GM12878 (cell line): ENCODE measurements at regions not wholly inside any gene's neighbourhood (a gene's known extent, or its start where the extent isn't known, plus 50 kb on each side); places are given as distances from the start of the nearest gene placed in this dataset.

Source experiments
- ATAC-seq: fragments of 200-7000 bp; cut with Tn5 transposase; 3 replicates; pipeline ENCODE4 v1.9.1; 2020; ENCODE audit warnings: mild to moderate bottlenecking, moderate library complexity
- BruUV-seq: library from RNA; stranded (reverse); fragments of 400-500 nt; replicated peaks from 2 replicates; lab custom pipeline; 2021; lab: Mats Ljungman, UMichigan
- CTCF ChIA-PET: fragments of 300-600 bp; sonication (Branson Sonifier 250); formaldehyde crosslinking; extraction: SDS; loops from one replicate; lab custom pipeline; 2021; ENCODE audit warnings: inconsistent platforms; lab: Yijun Ruan, JAX
- POLR2A ChIA-PET: fragments of 350-600 bp; formaldehyde crosslinking; extraction: SDS; loops from one replicate; lab custom pipeline; 2021; ENCODE audit warnings: inconsistent platforms; lab: Charles Lee
- RAD21 ChIA-PET: fragments of 300-600 bp; sonication (Branson Sonifier 250); formaldehyde crosslinking; loops from one replicate; lab custom pipeline; 2023; ENCODE audit warnings: antibody characterized with exemption; ENCODE audit not compliant: unreplicated experiment; lab: Charles Lee
- SMC1A ChIA-PET: fragments of 300-600 bp; sonication (Branson Sonifier 250); formaldehyde crosslinking; loops from one replicate; lab custom pipeline; 2023; ENCODE audit not compliant: unreplicated experiment, uncharacterized antibody; lab: Charles Lee
- DNase-seq: peaks from one replicate; pipeline ENCODE4 v3.0.0-alpha.2; 2011; ENCODE audit warnings: low read depth, low spot score
- FAIRE-seq: peaks from 3 replicates; lab custom pipeline; 2011; peaks lifted over from hg19 to GRCh38; lab: Jason Lieb, UNC
- H2AFZ ChIP-seq: 2 replicates; pipeline ENCODE4 v1.6.0; 2011; ENCODE audit warnings: low read depth, low read length, control low read depth; ENCODE audit not compliant: control insufficient read depth
- H3K27ac ChIP-seq: 2 replicates; pipeline ENCODE4 v1.5.1; 2011; ENCODE audit warnings: control low read depth; ENCODE audit not compliant: control insufficient read depth, insufficient read depth
- H3K27me3 ChIP-seq, 2 experiments: replicated peaks in 1 of 2; 2 replicates each; pipeline versions ENCODE4 v1.6.0 to v1.6.1; 2011; ENCODE audit warnings: low read length in 1 of 2; ENCODE audit not compliant: control insufficient read depth in 2 of 2, insufficient read depth in 2 of 2
- H3K36me3 ChIP-seq, 2 experiments: 2 replicates each; pipeline ENCODE4 v1.5.1; 2011; ENCODE audit warnings: low read length in 1 of 2; ENCODE audit not compliant: control insufficient read depth in 2 of 2, insufficient read depth in 2 of 2
- H3K4me1 ChIP-seq: 2 replicates; pipeline ENCODE4 v1.6.1; 2011; ENCODE audit warnings: mild to moderate bottlenecking, low read length, moderate library complexity, mixed read lengths; ENCODE audit not compliant: control insufficient read depth, insufficient read depth
- H3K4me2 ChIP-seq: 2 replicates; pipeline ENCODE4 v1.6.0; 2011; ENCODE audit warnings: control low read depth; ENCODE audit not compliant: control insufficient read depth, insufficient read depth
- H3K4me3 ChIP-seq: fragments of 200-600 bp; sonication (generic); 2 replicates; pipeline ENCODE4 v1.5.1; 2016
- H3K79me2 ChIP-seq: 2 replicates; pipeline ENCODE4 v1.6.0; 2011; ENCODE audit warnings: low read length; ENCODE audit not compliant: control insufficient read depth, insufficient read depth
- H3K9ac ChIP-seq: 2 replicates; pipeline ENCODE4 v1.8.0; 2011; ENCODE audit warnings: low read length, control low read depth, mixed read lengths; ENCODE audit not compliant: control insufficient read depth, insufficient read depth
- H3K9me3 ChIP-seq: replicated peaks from 3 replicates; pipeline ENCODE4 v1.5.1; 2011; ENCODE audit warnings: mild to moderate bottlenecking, low read length; ENCODE audit not compliant: control insufficient read depth, insufficient read depth
- H4K20me1 ChIP-seq: 2 replicates; pipeline ENCODE4 v1.6.0; 2011; ENCODE audit not compliant: control insufficient read depth, insufficient read depth
- CTCF ChIP-seq, 3 experiments: IDR thresholded peaks in 2 of 3; conservative IDR thresholded peaks in 1 of 3; 2 replicates each; pipeline ENCODE4 v1.5.1; 2011; ENCODE audit warnings: low read depth in 3 of 3, low read length in 3 of 3, mild to moderate bottlenecking in 3 of 3, control low read depth in 2 of 3, moderate library complexity in 2 of 3, inconsistent platforms in 1 of 3, mixed read lengths in 1 of 3; ENCODE audit not compliant: control insufficient read depth in 2 of 3, insufficient read depth in 1 of 3; ENCODE audit errors: extremely low read depth in 1 of 3
- DPF2 ChIP-seq: fragments of 450-650 bp; IDR thresholded peaks from 2 replicates; pipeline ENCODE4 v1.6.1; 2017; ENCODE audit warnings: mild to moderate bottlenecking
- FOXM1 ChIP-seq: IDR thresholded peaks from 2 replicates; pipeline ENCODE4 v1.6.1; 2012; ENCODE audit warnings: low read depth, mild to moderate bottlenecking, inconsistent platforms, low read length, moderate library complexity
- HDAC2 ChIP-seq: fragments of 200-600 bp; sonication (generic); IDR thresholded peaks from 2 replicates; pipeline ENCODE4 v1.6.1; 2017
- IKZF1 ChIP-seq: fragments of 450-650 bp; conservative IDR thresholded peaks from 2 replicates; pipeline ENCODE4 v1.6.1; 2017; ENCODE audit warnings: antibody characterized with exemption, mild to moderate bottlenecking
- MEF2B ChIP-seq: fragments of 450-650 bp; IDR thresholded peaks from 2 replicates; pipeline ENCODE4 v1.6.1; 2018; ENCODE audit warnings: mild to moderate bottlenecking, moderate library complexity; ENCODE audit not compliant: partially characterized antibody, poor library complexity, severe bottlenecking
- NBN ChIP-seq: fragments of 450-650 bp; IDR thresholded peaks from 2 replicates; pipeline ENCODE4 v1.6.1; 2016
- NFXL1 ChIP-seq: fragments of 450-650 bp; IDR thresholded peaks from 2 replicates; pipeline ENCODE4 v1.6.1; 2017; ENCODE audit warnings: antibody characterized with exemption, mild to moderate bottlenecking, borderline replicate concordance
- PKNOX1 ChIP-seq: fragments of 450-650 bp; IDR thresholded peaks from 2 replicates; pipeline ENCODE4 v1.6.1; 2016; ENCODE audit warnings: mild to moderate bottlenecking
- RFX5 ChIP-seq: IDR thresholded peaks from 2 replicates; pipeline ENCODE4 v1.6.1; 2011; ENCODE audit warnings: low read depth, low read length, improper control_type of control experiment
- SIX5 ChIP-seq: IDR thresholded peaks from 2 replicates; pipeline ENCODE4 v1.6.1; 2011; ENCODE audit warnings: mild to moderate bottlenecking, low read depth, low read length, moderate library complexity; ENCODE audit not compliant: severe bottlenecking
- SMC3 ChIP-seq: IDR thresholded peaks from 2 replicates; pipeline ENCODE4 v1.6.1; 2011; ENCODE audit warnings: low read length, improper control_type of control experiment, borderline replicate concordance
- TAF1 ChIP-seq: IDR thresholded peaks from 2 replicates; pipeline ENCODE4 v1.6.1; 2011; ENCODE audit warnings: mild to moderate bottlenecking, low read depth, low read length, borderline replicate concordance
- WGBS: methylation state at CpG from one replicate; pipeline ENCODE4 v1.1.6; 2016; ENCODE audit warnings: low lambda C conversion rate; ENCODE audit not compliant: insufficient replicate concordance, insufficient coverage; ENCODE audit errors: missing lambda C conversion rate; 5-methylcytosine and 5-hydroxymethylcytosine counted together
- in situ Hi-C: fragments of 300-500 bp; cut with MboI; formaldehyde crosslinking; loops from 9 replicates; pipeline ENCODE4 v1.14.3; 2018; ENCODE audit warnings: mixed read lengths
- intact Hi-C: fragments of 100-400 bp; cut with micrococcal nuclease; formaldehyde crosslinking; loops from one replicate; pipeline ENCODE4 v1.14.2; 2022; ENCODE audit not compliant: unreplicated experiment

- TF ChIP-seq PKNOX1, result no peak
- TF ChIP-seq SIX5, result no peak
- no peak for TF ChIP-seq IKZF1
- no peak for TF ChIP-seq HDAC2
- no peak for TF ChIP-seq NFXL1
- TF ChIP-seq FOXM1, result no peak
- TF ChIP-seq RFX5, result no peak
Observed at GRCh38 chr15:39320886-39321285, 260.0 kb upstream of the THBS1 start (continued).

- TF ChIP-seq CTCF (IDR thresholded peaks at IDR 0.05 in 2 of 3, conservative IDR thresholded peaks at IDR 0.05 in 1 of 3; ENCODE audit: control insufficient read depth in 2 of 3, extremely low read depth in 1 of 3, insufficient read depth in 1 of 3, low read depth in 3 of 3, low read length in 3 of 3) (no peak), TAF1 (no peak), NBN (no peak), MEF2B (no peak), DPF2 (no peak), SMC3 (no peak)
- ATAC-seq (no peak), DNase-seq (no peak), FAIRE-seq (no peak)
- no peaks in the 10 kb centered on the region for H3K79me2 ChIP-seq
- H3K36me3 ChIP-seq, result no peaks in the 10 kb centered on the region
- no peak overlapping the region for H3K9ac ChIP-seq
- no peak overlapping the region for H3K4me3 ChIP-seq
- 20% methylated on average over 2 of the region's 2 CpGs for WGBS
- BruUV-seq, result no TSS peak
- no peak overlapping the region for H2AFZ ChIP-seq
- no peaks in the 10 kb centered on the region for H3K27me3 ChIP-seq
- in situ Hi-C loops (no loop called here), intact Hi-C loops (no loop called here)
- RAD21 ChIA-PET, result no interaction called here
- H3K4me1 ChIP-seq, result no peaks in the 10 kb centered on the region
- CTCF ChIA-PET, result no interaction called here
- H3K27ac ChIP-seq, result no peak overlapping the region
- POLR2A ChIA-PET, result interaction anchor here (0.6 kb wide), 1 partner anchor 20 kb away, joined by 4 read pairs; no protein-coding TSS in a partner anchor
- SMC1A ChIA-PET, result no interaction called here
- H4K20me1 ChIP-seq, result no peaks in the 10 kb centered on the region
- H3K4me2 ChIP-seq, result no peak overlapping the region
- H3K9me3 ChIP-seq, result no peaks in the 10 kb centered on the region
Observed at GRCh38 chr15:39321977-39322376, 258.9 kb upstream of the THBS1 start.
